WERI-Rb-1 (cell line): ENCODE measurements at regions not wholly inside any gene's neighbourhood (a gene's known extent, or its start where the extent isn't known, plus 50 kb on each side); places are given as distances from the start of the nearest gene placed in this dataset.

Source experiments
- DNase-seq: peaks from one replicate; pipeline ENCODE4 v3.0.0-alpha.2; 2020
- H3K27ac ChIP-seq: fragments of 250-450 bp; sonication (Bioruptor Pico); 2 replicates; pipeline ENCODE4 v1.5.1; 2020; ENCODE audit warnings: mild to moderate bottlenecking, moderate library complexity
- H3K27me3 ChIP-seq: fragments of 250-450 bp; sonication (Bioruptor Pico); 2 replicates; pipeline ENCODE4 v1.5.1; 2021; ENCODE audit warnings: mild to moderate bottlenecking, low read depth, moderate library complexity; ENCODE audit not compliant: insufficient read depth, severe bottlenecking
- H3K36me3 ChIP-seq: fragments of 250-450 bp; sonication (Bioruptor Pico); 2 replicates; pipeline ENCODE4 v1.5.1; 2020; ENCODE audit warnings: mild to moderate bottlenecking, moderate library complexity
- H3K4me3 ChIP-seq: 2 replicates; pipeline ENCODE4 v1.5.1; 2011; ENCODE audit warnings: low read depth, mild to moderate bottlenecking, control low read depth, low read length
- H3K9me3 ChIP-seq: fragments of 250-450 bp; sonication (Bioruptor Pico); 2 replicates; pipeline ENCODE4 v1.5.1; 2021; ENCODE audit warnings: mild to moderate bottlenecking, moderate library complexity; ENCODE audit not compliant: severe bottlenecking
- TF ChIP-seq, protein P1 (sequence below): IDR thresholded peaks from 2 replicates; pipeline ENCODE4 v1.5.1; 2011; ENCODE audit warnings: low read depth, mild to moderate bottlenecking, control low read depth, inconsistent platforms, low read length

DNA sequence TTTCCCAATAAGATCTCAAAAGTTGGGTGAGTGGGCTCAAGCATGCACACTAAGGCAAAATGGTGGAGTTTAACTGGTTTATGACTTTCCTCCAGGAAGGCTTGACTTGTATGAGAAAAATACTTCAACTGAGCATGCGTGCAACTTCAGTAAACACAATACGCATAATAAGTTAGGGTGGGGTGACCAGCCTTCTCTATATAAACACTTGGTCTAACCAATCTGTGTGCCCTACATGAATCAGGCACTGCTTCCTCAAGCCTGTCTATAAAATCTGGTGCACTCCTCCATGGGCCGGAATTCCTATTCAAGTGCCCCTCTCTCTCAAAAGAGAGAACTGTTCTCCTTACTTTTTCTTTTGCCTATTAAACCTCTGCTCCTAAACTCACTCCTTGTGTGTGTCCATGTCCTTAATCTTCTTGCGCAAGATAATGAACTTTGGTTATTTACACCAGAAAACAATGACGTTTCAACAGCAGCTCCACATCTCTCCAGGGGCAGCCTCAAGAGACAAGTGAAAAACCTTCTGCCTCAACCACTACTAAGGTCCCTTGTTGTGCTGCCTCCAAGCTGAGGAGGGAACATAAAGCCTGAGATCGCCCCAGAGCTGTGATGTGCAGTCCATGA, 352.6 kb downstream of the CAAP1 start:
- Histone ChIP-seq H3K27ac (no peak overlapping the region), H3K27me3 (peaks cover 40% of the 10 kb centered on the region), H3K4me3 (no peak overlapping the region), H3K36me3 (no peaks in the 10 kb centered on the region), H3K9me3 (no peaks in the 10 kb centered on the region)
- TF ChIP-seq, protein P1, sequence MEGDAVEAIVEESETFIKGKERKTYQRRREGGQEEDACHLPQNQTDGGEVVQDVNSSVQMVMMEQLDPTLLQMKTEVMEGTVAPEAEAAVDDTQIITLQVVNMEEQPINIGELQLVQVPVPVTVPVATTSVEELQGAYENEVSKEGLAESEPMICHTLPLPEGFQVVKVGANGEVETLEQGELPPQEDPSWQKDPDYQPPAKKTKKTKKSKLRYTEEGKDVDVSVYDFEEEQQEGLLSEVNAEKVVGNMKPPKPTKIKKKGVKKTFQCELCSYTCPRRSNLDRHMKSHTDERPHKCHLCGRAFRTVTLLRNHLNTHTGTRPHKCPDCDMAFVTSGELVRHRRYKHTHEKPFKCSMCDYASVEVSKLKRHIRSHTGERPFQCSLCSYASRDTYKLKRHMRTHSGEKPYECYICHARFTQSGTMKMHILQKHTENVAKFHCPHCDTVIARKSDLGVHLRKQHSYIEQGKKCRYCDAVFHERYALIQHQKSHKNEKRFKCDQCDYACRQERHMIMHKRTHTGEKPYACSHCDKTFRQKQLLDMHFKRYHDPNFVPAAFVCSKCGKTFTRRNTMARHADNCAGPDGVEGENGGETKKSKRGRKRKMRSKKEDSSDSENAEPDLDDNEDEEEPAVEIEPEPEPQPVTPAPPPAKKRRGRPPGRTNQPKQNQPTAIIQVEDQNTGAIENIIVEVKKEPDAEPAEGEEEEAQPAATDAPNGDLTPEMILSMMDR, result no peak
- DNase-seq, result no peak

DNA sequence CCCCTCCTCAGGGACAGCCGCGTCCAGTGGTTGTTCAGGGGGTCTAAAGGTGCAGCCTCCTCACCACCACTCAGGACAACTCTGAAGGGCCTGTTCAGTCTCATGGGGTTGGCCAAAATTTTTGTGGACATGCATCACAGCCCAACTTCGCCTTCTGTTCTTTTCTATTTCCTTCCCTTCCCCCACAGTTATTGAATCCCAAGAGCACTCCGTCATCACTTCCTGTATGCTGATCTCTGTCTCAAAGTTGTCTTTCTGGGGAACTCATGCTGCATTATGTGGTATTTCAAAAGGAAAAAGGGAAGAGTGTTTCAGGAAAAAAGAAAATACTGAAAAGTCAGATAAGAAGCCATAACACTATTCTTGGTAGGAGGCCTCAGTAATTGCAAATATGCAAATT, 355.4 kb downstream of the CAAP1 start:
- no peak for DNase-seq
- no peaks in the 10 kb centered on the region for H3K36me3 ChIP-seq
- H3K27me3 ChIP-seq, result peaks cover 40% of the 10 kb centered on the region
- H3K27ac ChIP-seq, result no peak overlapping the region
- TF ChIP-seq, protein P1, result no peak
- no peaks in the 10 kb centered on the region for H3K9me3 ChIP-seq
- no peak overlapping the region for H3K4me3 ChIP-seq

DNA sequence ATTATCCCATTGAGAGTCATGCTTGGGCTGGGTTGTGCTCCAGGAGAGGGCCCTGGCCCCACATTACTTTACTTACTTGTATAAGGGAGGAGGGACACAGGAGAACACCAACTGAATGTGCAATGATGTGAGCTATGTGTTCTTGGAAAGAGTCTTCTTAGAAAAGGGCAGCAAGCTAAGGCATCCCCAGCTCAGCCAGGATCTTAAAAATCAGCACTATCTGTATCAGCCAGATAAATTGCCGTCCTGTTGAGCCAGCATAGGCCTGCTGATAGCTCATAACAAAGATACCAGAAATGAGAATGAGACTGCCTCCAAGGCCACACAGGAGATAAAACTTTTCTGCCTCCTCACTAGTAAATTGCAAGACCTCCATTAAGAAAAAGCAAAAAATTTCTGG, 357.5 kb downstream of the CAAP1 start:
- Histone ChIP-seq H3K27ac (no peak overlapping the region), H3K9me3 (no peaks in the 10 kb centered on the region), H3K27me3 (peaks cover 34% of the 10 kb centered on the region), H3K4me3 (no peak overlapping the region), H3K36me3 (no peaks in the 10 kb centered on the region)
- TF ChIP-seq, protein P1, result no peak
- no peak for DNase-seq

DNA sequence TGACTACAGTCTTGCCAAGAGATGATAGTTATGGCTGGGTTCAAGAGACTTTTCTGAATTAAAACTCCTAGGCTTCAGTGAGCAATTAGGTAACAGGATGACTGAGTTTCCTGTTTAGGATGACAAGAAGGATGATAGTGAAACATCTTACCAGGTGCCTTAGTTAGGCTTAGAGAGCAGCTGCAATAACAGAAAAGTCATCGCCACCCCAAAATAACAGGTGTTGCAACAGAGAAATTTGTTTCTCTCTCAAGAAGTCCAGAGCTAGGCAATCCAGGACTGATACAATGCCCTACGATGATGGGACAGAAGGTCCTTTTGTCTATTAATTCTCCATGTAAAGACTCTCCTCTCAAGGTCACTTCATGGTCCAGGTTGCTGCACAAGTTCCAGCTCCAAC, 361.8 kb downstream of the CAAP1 start:
- H3K36me3 ChIP-seq, result no peaks in the 10 kb centered on the region
- TF ChIP-seq, protein P1, result no peak
- H3K4me3 ChIP-seq, result no peak overlapping the region
- peaks cover 36% of the 10 kb centered on the region for H3K27me3 ChIP-seq
- DNase-seq, result no peak
- H3K27ac ChIP-seq, result no peak overlapping the region
- H3K9me3 ChIP-seq, result no peaks in the 10 kb centered on the region

DNA sequence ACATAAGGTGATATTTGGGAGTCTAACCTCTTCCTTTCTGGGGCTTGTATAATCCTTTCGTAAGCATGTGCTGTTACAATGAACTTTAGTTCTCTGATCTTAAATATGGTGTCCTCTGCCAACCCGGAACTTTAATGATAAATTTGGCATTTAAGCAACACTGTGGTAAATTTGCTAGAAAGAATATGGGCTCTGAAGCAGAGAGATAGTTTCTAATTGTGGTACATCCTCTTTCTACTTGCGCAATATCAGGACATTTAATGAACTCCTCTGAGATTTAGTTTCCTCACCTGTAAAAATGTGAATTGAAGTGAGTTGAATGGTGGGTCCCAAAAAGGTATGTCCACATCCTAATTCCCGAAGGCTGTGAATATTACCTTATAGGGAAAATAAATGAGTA, 364.7 kb downstream of the CAAP1 start:
- TF ChIP-seq, protein P1, result no peak
- Histone ChIP-seq H3K9me3 (no peaks in the 10 kb centered on the region), H3K36me3 (no peaks in the 10 kb centered on the region), H3K27ac (no peak overlapping the region), H3K27me3 (peaks cover 30% of the 10 kb centered on the region), H3K4me3 (no peak overlapping the region)
- DNase-seq, result no peak

DNA sequence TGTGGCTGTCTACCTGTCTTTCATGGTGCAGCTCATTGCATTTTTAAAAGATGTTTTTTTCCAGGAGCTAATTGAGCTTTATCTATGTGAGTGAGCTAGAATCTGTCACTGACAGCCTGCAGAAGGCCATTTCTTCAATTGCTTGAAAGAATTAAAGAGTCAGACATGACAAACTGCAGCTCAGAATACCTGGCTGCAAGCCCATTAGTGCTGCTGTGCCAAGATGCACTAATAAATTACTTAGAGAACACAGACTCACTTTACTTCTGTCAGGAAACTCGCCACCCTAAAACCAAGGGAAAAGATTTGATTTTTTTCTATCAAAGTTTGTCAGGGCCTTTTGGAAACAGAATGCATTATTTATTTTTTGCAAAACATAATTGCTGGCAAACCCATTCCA, 368.3 kb downstream of the CAAP1 start:
- DNase-seq, result no peak
- TF ChIP-seq, protein P1, result no peak
- Histone ChIP-seq H3K27me3 (peaks cover 38% of the 10 kb centered on the region), H3K9me3 (no peaks in the 10 kb centered on the region), H3K36me3 (no peaks in the 10 kb centered on the region), H3K27ac (no peak overlapping the region), H3K4me3 (no peak overlapping the region)
